ENCODE measurements at regions not wholly inside any gene's neighbourhood (a gene's known extent, or its start where the extent isn't known, plus 50 kb on each side); places are given as distances from the start of the nearest gene placed in this dataset.
"Not testable (repeated sequence)": the region's sequence is repeated elsewhere in the genome, so short reads cannot be mapped to it uniquely, and the experiment has no call there.

- DNase-seq, result no peak
Observed at GRCh38 chr4:137468836-137469235, 63.5 kb downstream of the PCDH18 start.

DNA sequence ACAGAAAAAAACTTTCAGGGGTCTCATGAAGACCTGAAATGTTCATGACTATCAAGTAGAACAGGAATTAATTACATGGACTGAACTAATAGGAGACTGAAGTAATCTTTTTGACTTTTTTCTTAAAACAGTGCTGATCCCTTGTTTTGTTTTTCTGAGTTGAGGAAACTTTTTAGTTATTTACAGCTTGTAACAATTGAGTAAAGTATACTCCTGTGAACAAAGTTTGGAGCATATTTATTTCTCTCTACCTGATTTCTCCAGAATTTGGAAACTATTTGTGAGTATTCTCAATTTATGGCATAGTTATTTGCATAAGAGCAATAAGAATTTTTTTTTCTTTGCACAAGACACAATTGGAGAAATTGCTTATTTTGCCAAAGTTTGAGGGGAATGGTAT, 64.8 kb downstream of the PCDH18 start:
- DNase-seq, result no peak

GRCh38 chr4:137463377-137464003, 68.8 kb downstream of the PCDH18 start:
- DNase-seq, result no peak

- DNase-seq, result no peak
Observed at GRCh38 chr4:137455647-137456321, 76.5 kb downstream of the PCDH18 start.

DNA sequence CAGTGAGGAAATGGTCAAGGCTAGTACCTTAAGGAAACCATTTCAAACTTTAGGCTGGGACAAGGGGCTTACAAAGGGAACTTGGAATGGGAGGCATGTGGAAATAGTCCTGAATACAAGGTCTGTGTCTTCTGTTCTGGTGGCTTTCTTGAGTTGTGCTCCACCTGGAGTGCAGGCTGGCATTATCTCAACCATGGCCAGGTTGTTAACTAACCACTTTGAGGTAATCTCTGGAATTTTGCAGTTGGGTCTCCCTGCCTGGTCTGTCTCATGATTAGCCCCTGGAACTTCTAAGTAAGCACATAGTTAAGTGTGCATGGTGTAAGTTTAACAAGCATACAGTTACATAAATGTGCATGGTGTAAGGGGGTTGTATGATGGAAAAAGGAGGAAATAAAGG, 77.5 kb downstream of the PCDH18 start:
- DNase-seq, result no peak

DNA sequence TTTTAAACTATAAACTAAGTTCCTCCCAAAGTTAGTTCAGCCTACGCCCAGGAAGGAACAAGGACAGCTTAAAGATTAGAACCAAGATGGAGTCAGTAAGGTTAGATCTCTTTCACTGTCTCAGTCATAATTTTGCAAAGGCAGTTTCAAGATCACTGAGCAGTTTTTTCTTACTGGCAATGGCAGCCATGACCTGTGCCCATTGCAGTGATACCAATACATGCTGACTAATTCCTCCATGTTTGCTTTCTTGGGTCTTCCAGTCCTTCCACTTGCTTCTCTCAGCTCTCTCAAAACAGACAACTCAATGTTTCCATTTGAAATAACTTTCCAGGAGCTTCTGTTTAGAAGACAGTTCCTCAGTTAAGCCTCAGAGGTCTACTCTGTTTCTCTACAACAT, 79.5 kb downstream of the PCDH18 start:
- no peak for DNase-seq

GRCh38 chr4:137451172-137451825, 81.0 kb downstream of the PCDH18 start:
- no peak for DNase-seq

GRCh38 chr4:137448402-137448801, 83.9 kb downstream of the PCDH18 start:
- no peak for DNase-seq

DNA sequence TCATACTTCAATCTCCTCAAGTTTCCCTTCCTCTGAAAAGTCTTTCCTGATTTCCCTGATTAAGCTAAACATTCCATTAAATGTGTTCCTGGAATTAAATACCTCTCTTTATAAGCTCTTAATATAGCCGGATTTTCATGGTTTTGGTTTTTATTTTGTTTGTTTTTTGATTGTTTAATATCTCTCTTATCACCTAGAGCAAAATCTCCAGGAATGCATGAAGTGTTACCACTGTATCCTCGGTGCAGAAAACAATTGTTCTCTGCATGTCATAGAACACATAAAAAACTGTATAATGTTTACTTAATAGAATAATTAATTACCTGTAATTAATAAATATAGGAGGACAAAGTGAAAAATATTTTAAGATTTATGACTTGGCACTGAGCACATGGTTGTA, 86.2 kb downstream of the PCDH18 start:
- no peak for DNase-seq

GRCh38 chr4:137443031-137443800, 89.1 kb downstream of the PCDH18 start:
- DNase-seq, result no peak

- no peak for DNase-seq
Observed at GRCh38 chr4:137432446-137433311, 99.6 kb downstream of the PCDH18 start.

DNA sequence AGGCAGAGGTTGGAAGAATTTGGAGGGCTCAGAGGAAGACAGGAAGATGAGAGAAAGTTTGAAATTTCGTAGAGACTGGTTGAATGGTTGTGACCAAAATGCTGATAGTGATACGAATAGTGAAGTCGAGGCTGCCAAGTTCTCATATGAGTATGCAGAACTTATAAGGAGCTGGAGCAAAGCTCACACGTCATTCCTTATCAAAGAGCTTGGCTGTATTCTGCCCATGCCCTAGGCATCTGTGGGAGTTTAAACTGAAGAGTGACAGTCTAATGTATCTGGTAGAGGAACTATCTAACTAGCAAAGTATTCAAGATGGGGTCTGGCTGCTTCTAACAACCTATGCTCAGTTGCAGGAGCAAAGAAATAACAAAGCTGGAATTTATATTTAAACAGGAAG, 102.1 kb downstream of the PCDH18 start:
- no peak for DNase-seq

DNA sequence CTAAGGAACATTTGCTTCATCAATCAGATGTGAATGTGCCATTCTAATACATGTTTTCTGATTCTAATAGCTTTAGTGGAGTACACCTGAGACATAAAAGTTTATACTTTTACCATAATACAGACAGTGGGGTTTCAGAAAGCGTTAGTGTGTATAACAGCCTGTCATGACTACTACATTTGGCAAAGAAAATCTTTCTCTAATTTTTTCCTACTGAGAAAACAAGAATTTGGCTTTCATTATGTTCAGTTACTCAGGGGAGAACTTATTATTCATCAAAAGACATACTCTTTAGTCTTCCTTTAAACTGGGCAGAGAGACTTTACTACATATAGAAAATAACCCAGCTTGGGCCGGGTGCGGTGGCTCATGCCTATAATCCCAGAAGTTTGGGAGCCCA, 104.9 kb downstream of the PCDH18 start:
- DNase-seq, result no peak

GRCh38 chr4:137425281-137425680, 107.0 kb downstream of the PCDH18 start:
- DNase-seq, result no peak

DNA sequence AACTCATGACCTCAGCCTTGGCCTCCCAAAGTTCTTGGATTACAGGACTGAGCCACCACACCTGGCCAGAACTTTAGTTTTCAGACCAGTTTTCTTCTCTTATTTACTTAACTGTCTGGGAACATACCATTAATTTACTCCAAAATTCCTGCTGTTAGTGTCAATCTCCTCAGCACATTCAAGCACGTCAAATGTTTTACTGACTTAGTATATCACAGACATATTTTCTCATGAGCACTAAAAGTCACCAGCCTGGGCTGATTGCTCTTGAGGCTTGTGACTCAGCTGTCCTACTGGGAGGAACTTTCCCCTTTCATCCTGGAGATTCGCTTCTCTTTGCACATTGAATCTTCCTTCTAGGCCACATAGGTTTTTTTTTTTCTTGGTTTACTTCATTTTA, 109.6 kb downstream of the PCDH18 start:
- DNase-seq, result no peak

DNA sequence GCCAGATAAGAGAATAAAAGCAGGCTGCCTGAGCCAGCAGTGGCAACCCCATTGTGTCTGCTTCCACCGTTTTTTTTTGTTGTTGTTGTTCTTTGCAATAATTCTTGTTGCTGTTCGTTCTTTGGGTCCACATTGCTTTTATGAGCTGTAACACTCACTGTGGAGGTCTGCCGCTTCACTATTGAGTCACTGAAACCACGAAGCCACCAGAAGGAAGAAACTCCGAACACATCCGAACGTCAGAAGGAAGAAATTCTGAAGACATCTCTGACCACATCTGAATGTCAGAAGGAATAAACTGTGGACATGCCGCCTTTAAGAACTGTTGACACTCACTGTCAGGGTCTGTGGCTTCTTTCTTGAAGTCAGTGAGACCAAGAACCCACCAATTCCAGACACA, 110.5 kb downstream of the PCDH18 start:
- no peak for DNase-seq

GRCh38 chr4:137420901-137421396, 111.3 kb downstream of the PCDH18 start:
- DNase-seq, result no peak

DNA sequence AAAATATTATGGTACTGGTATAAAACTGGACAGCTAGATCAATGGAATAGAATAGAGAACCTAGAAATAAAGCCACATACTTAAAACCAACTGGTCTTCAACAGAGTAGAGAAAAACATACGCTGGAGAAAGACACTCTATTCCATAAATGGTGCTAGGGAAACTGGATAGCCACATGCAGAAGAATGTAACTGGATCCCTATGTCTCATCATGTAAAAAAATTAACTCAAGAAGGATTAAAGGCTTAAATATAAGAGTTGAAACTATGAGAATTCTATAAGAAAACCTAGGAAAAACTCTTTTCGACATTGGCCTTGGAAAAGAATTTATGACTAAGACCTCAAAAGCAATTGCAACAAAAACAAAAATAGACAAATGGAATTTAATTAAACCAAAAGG, 114.6 kb downstream of the PCDH18 start:
- DNase-seq, result no peak

DNA sequence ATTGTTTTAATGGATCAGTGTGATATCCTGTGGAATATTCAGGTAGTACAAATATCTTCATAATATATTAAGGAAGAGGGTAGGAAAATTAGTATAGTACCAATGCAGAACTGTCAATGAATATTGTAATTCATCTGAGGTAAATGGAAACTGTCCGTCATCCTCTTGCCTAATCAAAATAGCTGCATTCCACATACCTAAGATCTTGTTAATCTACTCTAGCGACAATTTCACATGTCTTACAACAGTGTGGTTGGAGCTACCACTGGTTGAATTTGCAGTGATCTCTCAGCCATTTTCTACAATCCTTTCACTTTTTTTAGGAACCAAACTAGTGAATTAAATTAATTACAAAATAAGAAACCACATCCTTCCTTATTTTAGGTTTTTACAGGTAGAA, 117.5 kb downstream of the PCDH18 start:
- no peak for DNase-seq

GRCh38 chr4:137408527-137409177, 123.6 kb downstream of the PCDH18 start:
- DNase-seq, result no peak

GRCh38 chr4:137405833-137406232, 126.5 kb downstream of the PCDH18 start:
- DNase-seq, result not testable (repeated sequence)

DNA sequence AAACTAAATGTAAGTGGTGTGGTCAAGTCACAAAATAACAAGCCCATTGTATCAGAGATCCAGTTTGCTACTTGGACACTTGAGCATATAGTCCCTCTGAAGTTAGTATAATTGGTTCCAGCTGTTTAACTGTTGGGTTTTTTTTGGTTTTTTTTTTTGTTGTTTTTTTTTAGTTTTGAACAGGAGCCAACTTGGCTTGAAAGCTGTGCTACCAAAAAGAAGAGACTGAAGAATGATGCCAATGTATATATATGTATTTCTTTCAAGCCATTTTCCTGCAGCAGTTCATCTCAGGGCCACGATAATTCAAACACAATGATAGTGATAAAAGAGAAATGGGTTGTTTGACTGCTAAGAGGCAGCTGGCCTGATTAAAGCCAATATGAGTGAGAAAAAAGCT, 138.3 kb downstream of the PCDH18 start:
- DNase-seq, result no peak
